Prostate gland (tissue), 2 donors: ENCODE measurements at regions not wholly inside any gene's neighbourhood (a gene's known extent, or its start where the extent isn't known, plus 50 kb on each side); places are given as distances from the start of the nearest gene placed in this dataset.

Experiments
- DNase-seq: peaks from one replicate; pipeline ENCODE4 v3.0.0-alpha.2; 2019; ENCODE audit warnings: low spot score
- H3K27ac ChIP-seq, 2 donors: fragments of 200-600 bp; sonication (generic); 2 replicates each; pipeline ENCODE4 v1.5.1; 2017 to 2019
- H3K27me3 ChIP-seq: fragments of 200-600 bp; sonication (generic); replicated peaks from 2 replicates; pipeline ENCODE4 v1.5.1; 2019; ENCODE audit not compliant: insufficient read depth
- H3K36me3 ChIP-seq, 2 donors: fragments of 200-600 bp; sonication (generic); 1 replicate in 1 of 2; 2 replicates in 1 of 2; pipeline versions ENCODE4 v1.5.1 to v1.8.1; 2017 to 2019
- H3K4me1 ChIP-seq: fragments of 200-600 bp; sonication (generic); replicated peaks from 2 replicates; pipeline ENCODE4 v1.5.1; 2019
- H3K4me3 ChIP-seq, 2 donors: fragments of 200-600 bp; sonication (generic); 2 replicates each; pipeline ENCODE4 v1.5.1; 2017 to 2019
- H3K9me3 ChIP-seq: fragments of 200-600 bp; sonication (generic); 2 replicates; pipeline ENCODE4 v1.5.1; 2017
- POLR2A ChIP-seq: fragments of 450-650 bp; IDR thresholded peaks from one replicate; pipeline ENCODE4 v1.6.1; 2016; ENCODE audit warnings: antibody characterized with exemption, mild to moderate bottlenecking
- POLR2AphosphoS5 ChIP-seq: sonication (generic); formaldehyde crosslinking; IDR thresholded peaks from one replicate; pipeline ENCODE4 v1.6.1; 2017; ENCODE audit warnings: antibody characterized with exemption
- WGBS: methylation state at CpG from one replicate; pipeline ENCODE4 v1.1.5; 2018; 5-methylcytosine and 5-hydroxymethylcytosine counted together
- intact Hi-C: fragments of 100-400 bp; cut with DNase I; formaldehyde crosslinking; loops from one replicate; pipeline ENCODE4 v1.14.2; 2022
- TF ChIP-seq, protein P1 (sequence below), 4 experiments: fragments of 200-600 bp in 2 of 4; fragments of 450-650 bp in 2 of 4; sonication (generic) in 2 of 4; IDR thresholded peaks; 1 replicate in 3 of 4; 2 replicates in 1 of 4; pipeline ENCODE4 v1.5.1; 2016 to 2019; ENCODE audit warnings: antibody characterized with exemption in 4 of 4, mild to moderate bottlenecking in 2 of 4, moderate library complexity in 2 of 4

DNA sequence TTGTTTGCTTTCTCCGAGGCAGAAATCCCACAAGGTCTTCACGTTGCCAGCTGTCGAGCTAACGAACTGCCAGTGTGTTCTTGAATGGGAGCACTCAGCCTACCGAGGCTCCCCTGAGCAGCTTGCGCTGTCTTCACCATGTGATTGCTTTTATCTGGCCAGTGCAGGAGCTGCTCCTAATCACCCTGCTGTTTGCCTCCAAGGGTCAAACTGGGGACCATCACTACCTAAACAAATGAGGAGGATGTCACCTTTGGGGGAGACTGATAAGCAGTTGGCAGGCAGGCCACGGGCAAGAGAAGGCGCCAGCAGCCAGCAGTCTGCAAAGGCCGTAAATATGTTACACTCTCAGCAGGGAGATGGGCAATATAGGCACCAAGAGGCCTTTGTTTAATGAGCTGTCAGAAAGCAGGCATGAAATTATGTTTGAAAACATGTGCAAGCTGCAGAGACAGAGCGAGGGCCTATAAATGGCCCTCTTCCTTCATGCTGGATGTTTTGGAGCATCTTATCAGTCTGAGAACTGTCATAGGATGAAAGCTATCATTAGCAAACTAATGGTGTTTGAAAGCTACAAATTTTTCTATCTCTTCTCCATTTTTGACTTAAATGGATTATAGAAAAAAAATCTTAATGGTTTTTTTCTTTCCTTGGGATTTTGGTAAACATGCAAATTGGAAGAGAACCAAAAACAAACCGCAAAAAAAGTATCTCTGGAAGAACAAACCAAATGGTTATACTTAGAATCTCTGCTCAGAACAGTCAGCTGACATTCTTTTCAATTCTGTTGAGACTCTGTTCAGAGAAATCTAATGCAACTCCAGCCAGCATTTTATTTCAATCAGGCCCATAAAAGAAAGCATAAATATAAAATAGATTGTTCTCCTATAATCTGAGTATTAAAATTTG, 267.3 kb upstream of the NPVF start:
- no peaks in the 10 kb centered on the region for H3K9me3 ChIP-seq
- WGBS, result 46% methylated on average over 11 of the region's 11 CpGs
- no peaks in the 10 kb centered on the region for H3K36me3 ChIP-seq
- H3K27me3 ChIP-seq, result no peaks in the 10 kb centered on the region
- DNase-seq, result no peak
- no peak overlapping the region for H3K4me3 ChIP-seq
- intact Hi-C loops, result no loop called here
- no peak for TF ChIP-seq POLR2A
- TF ChIP-seq, protein P1, sequence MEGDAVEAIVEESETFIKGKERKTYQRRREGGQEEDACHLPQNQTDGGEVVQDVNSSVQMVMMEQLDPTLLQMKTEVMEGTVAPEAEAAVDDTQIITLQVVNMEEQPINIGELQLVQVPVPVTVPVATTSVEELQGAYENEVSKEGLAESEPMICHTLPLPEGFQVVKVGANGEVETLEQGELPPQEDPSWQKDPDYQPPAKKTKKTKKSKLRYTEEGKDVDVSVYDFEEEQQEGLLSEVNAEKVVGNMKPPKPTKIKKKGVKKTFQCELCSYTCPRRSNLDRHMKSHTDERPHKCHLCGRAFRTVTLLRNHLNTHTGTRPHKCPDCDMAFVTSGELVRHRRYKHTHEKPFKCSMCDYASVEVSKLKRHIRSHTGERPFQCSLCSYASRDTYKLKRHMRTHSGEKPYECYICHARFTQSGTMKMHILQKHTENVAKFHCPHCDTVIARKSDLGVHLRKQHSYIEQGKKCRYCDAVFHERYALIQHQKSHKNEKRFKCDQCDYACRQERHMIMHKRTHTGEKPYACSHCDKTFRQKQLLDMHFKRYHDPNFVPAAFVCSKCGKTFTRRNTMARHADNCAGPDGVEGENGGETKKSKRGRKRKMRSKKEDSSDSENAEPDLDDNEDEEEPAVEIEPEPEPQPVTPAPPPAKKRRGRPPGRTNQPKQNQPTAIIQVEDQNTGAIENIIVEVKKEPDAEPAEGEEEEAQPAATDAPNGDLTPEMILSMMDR (IDR thresholded peaks at IDR 0.05), result no peak
- TF ChIP-seq POLR2AphosphoS5, result no peak
- H3K27ac ChIP-seq, result no peak overlapping the region
- H3K4me1 ChIP-seq, result no peaks in the 10 kb centered on the region

DNA sequence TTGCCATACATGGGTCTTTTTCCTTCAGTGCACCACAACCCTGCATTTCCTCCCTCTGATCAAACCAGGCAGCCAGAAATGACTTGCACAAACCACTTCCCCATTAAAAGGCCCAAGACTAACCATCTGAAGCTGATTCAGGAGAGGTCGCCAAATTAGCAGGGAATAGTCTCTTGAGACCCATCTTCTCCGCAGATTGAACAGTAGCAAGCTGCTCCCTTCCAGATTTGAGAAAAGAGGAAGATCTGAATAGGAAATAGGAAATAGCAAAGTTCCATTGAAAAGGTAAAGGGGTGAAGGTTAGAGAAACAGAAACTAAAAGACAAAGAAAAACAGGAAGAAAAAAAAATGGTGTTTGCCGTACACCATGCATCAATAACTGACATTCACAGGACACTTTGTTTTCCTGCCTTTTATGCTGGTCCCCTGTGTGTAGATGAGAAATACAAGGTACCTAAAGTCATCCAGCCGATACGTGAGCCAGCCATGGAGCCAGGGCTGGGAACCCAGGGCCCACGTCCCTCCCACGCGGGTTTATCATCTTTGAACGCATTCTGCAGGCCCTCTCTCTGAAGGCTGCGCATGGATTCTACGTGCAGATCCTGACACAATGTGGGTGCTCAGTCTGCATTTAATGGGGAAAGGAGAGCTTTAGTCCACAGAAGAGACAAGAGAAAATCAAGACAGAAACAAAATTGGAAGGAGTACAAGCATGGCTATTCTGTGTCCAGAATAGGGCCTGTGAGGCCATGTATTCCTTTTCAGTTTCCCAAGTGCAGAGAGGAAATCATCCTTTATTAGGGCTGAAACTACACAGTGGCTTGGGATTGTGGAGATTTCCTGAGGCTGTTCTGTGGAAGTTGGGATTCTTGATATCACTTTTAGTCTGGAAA, 268.4 kb upstream of the NPVF start:
- DNase-seq, result no peak
- H3K27ac ChIP-seq, result no peak overlapping the region
- H3K4me3 ChIP-seq, result no peak overlapping the region
- 85% methylated on average over 11 of the region's 11 CpGs for WGBS
- no peaks in the 10 kb centered on the region for H3K9me3 ChIP-seq
- intact Hi-C loops, result no loop called here
- no peaks in the 10 kb centered on the region for H3K4me1 ChIP-seq
- H3K36me3 ChIP-seq, result no peaks in the 10 kb centered on the region
- H3K27me3 ChIP-seq, result no peaks in the 10 kb centered on the region
- TF ChIP-seq, protein P1 (IDR thresholded peaks at IDR 0.05), result no peak
- TF ChIP-seq POLR2AphosphoS5, result no peak
- TF ChIP-seq POLR2A, result no peak

DNA sequence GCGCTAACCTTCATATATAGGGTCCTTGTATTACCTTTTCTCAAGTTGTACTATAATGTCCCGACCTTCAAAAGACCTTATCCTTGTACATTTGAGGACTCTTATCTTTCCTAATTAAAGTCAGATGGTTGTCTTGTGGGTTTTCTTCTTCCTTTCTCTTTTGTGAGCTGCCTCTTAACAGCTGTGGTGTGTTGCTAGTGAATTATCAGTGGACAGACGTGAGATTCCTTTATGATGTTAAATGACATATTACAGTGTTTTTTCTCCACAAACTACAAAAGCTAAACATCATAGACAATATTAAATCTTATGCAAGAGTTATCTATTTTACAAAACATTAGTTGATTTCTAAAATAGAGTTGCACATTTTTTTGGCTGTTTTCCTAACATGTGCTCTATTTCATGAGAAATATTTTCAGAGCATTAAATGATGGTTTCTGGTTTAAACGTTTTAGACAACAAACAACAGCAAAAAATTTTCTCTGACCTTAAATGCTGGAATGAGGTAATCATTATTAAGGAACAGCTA, 272.2 kb upstream of the NPVF start:
- H3K4me3 ChIP-seq, result no peak overlapping the region
- H3K27me3 ChIP-seq, result no peaks in the 10 kb centered on the region
- no peaks in the 10 kb centered on the region for H3K4me1 ChIP-seq
- H3K36me3 ChIP-seq, result no peaks in the 10 kb centered on the region
- H3K27ac ChIP-seq, result no peak overlapping the region
- DNase-seq, result no peak
- H3K9me3 ChIP-seq, result no peaks in the 10 kb centered on the region
- 56% methylated on average over 4 of the region's 4 CpGs for WGBS
- TF ChIP-seq, protein P1 (IDR thresholded peaks at IDR 0.05), result no peak
- TF ChIP-seq POLR2A (no peak), POLR2AphosphoS5 (no peak)
- intact Hi-C loops, result no loop called here

DNA sequence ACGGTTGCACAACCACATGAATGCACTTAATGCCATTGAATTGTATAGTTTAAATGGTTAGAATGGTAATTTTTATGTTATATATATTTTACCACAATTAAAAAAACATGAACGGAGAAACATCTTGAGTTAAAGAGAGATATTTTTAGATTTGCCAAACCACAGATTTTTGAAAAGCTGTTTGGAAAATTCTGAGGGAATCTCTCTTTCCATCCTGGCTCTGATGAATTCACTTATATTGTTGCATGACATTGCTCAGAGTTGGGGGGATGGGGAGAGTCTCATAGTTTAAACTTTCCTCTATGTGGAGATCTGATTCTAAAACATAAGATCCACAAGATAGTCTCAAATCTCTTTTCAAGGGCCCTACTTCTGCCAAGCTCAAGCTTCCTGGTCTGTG, 275.0 kb upstream of the NPVF start:
- TF ChIP-seq, protein P1 (IDR thresholded peaks at IDR 0.05), result no peak
- TF ChIP-seq POLR2AphosphoS5 (no peak), POLR2A (no peak)
- 90% methylated on average over 2 of the region's 2 CpGs for WGBS
- Histone ChIP-seq H3K27me3 (no peaks in the 10 kb centered on the region), H3K27ac (no peak overlapping the region), H3K4me3 (no peak overlapping the region), H3K4me1 (no peaks in the 10 kb centered on the region), H3K9me3 (no peaks in the 10 kb centered on the region), H3K36me3 (no peaks in the 10 kb centered on the region)
- intact Hi-C loops, result no loop called here
- no peak for DNase-seq
